ENCODE measurements at regions not wholly inside any gene's neighbourhood (a gene's known extent, or its start where the extent isn't known, plus 50 kb on each side); places are given as distances from the start of the nearest gene placed in this dataset.
"Not testable (repeated sequence)": the region's sequence is repeated elsewhere in the genome, so short reads cannot be mapped to it uniquely, and the experiment has no call there.

GRCh38 chr3:6066397-6066796, 794.5 kb upstream of the GRM7 start:
- no peak for ATAC-seq

GRCh38 chr3:6066868-6067578, 793.9 kb upstream of the GRM7 start:
- not testable (repeated sequence) for DNase-seq (ENCODE audit: low spot score); ATAC-seq

More at GRCh38 chr3:6066397-6066796, 794.5 kb upstream of the GRM7 start:
- DNase-seq (ENCODE audit: low spot score): no peak

- no peak for DNase-seq (ENCODE audit: low spot score)
- no peak for ATAC-seq
Measured at GRCh38 chr3:6074952-6075351, 786.0 kb upstream of the GRM7 start.

- ATAC-seq: no peak
- DNase-seq (ENCODE audit: low spot score): no peak
Measured at GRCh38 chr3:6078436-6078835, 782.5 kb upstream of the GRM7 start.

GRCh38 chr3:6079011-6079410, 781.9 kb upstream of the GRM7 start:
- ATAC-seq: no peak
- DNase-seq (ENCODE audit: low spot score): no peak

DNA sequence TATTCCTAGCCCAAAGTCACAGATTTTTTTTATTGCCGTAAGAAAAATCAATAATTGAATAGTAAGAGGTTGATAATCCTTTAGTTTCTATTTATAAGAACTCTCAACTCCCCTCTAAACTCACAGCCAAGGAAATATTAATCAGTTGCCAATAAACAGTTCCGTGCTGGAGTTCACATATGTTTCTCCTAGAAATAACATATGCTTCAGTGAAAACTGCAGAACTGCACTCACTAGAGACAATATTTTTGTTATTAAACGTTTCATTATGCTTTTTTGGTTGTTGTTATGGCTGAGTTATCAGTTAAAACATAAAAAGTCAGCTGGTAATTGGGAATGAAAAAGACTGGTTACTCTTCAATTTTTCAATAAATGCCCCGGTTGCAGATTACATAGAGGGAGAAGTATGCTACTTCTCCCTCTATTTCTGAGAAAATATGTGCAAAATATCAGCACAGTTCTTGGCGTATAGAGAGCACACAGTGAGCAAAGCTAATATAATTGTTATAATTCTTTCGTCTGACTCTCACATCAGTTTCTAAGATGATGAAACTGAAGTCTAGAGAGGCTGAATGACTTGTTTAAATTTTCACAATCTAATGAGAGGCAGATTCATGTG, 781.2 kb upstream of the GRM7 start:
- no peak for ATAC-seq
- DNase-seq (ENCODE audit: low spot score): no peak

DNA sequence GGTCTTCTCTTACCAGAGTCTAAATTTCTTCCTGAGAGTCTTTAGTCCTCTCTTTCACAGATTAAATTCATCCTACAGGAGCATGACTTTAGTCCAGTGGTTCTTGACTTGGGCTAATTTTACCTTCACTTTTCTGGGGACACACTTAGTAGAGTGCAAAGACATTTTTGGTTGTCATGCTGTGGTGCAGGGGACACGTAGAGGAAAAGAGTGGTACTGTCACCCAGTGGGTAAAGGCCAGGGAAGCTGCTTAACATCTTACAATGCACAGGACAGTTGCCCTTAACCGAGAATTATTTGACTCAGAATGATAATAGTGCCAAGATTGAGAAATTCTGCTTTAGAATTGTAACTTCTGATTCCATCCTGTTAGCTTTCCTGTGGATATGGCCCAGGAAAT, 772.5 kb upstream of the GRM7 start:
- no peak for ATAC-seq
- no peak for DNase-seq (ENCODE audit: low spot score)

- DNase-seq (ENCODE audit: low spot score): no peak
- no peak for ATAC-seq
Measured at GRCh38 chr3:6089780-6090179, 771.1 kb upstream of the GRM7 start.

GRCh38 chr3:6091262-6091661, 769.7 kb upstream of the GRM7 start:
- no peak for DNase-seq (ENCODE audit: low spot score)
- no peak for ATAC-seq

GRCh38 chr3:6095006-6095405, 765.9 kb upstream of the GRM7 start:
- ATAC-seq: no peak
- no peak for DNase-seq (ENCODE audit: low spot score)

- DNase-seq (ENCODE audit: low spot score) (no peak), ATAC-seq (no peak)
Measured at GRCh38 chr3:6097021-6097420, 763.9 kb upstream of the GRM7 start.

DNA sequence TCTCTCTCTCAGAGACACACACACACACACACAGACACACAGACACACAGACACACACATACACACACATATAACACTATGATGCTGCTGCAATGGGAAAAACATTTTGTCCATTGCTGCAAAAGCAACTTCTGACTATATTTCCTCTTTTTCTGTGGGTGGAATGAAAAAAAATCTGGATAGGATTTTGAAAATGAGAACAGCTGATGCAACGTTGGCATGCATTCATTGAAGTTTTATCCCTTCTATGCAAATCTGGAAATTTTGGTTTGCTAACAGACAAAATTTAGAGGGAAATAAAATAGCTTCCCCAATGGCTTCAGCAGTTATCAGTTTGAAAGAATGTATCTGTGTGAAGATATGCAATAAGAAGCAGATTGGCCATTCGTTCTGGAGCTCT, 763.4 kb upstream of the GRM7 start:
- ATAC-seq (no peak), DNase-seq (ENCODE audit: low spot score) (no peak)

DNA sequence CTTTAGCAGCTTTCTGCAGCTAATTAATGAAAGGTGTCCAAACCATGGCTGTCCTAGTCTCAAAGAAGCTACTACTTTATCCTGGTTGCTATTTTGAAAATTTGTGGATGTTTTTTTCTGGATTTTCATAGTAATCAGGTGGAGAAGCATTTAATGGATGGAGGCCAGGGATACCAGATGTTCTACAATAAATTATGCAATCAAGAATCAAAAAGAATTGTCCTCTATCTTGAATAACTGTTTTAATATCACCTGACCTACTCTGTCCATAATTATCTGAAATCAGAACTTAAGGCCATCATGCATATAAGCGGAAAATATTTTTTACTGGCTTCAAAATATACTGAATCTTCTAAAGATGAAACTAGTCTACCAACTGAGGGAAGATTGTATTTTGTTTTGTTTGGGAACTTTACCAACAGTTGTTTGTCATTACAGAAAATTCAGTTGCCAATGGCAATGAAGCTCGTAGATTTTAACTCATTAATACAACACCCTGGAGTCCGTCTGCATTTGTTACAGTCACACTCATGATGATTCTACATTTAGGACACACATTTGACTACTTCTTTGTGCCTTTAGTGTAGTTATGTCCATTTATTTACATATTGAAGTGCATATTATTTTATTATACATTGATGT, 762.3 kb upstream of the GRM7 start:
- DNase-seq (ENCODE audit: low spot score): no peak
- ATAC-seq: no peak

DNA sequence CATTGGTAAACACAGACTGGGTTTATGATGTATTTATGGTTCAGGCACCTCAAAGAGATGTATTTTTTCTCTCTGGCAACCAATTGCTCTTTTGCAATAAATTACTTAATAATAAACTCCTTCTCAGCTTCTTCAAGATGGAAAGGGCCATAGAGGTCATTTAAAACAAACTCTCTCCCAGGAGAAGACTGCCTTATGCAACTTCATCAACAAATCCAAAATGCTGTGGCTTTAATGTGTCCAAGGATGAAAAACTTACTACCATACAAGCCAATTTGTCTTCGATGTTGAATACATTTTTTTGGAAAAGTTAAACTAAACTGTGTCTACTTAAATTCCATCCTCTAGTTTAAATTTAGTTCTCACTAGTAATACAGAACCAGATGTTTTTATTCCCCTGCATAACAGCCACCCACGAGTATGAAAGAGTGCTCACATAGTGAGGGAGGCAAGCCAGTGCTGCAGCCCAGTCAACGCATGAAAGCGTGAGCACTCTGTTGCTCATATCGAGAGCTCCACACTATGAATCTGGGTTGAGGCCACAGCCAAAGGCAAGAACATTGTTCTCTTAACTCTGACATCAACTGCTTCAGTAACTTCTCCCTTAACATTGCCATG, 761.3 kb upstream of the GRM7 start:
- no peak for ATAC-seq
- no peak for DNase-seq (ENCODE audit: low spot score)

DNA sequence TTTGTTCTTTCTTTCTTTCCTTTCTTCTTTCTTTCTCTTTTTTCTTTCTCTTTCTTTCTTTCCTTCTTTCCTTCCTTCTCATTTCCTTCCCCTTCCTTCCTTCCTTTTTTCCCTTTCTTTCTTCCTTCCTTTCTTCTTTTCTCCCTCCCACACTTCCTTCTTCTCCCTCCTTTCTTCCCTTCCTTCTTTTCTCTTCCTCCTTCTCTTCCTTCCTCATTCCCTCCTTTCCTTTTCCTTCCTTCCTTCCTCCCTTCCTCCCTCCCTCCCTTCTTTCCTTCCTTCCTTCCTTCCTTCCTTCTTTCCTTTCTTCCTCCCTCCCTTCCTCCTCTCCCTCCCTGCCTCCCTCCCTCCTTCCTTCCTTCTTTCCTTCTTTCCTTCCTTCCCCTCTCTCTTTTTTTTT, 755.7 kb upstream of the GRM7 start:
- DNase-seq (ENCODE audit: low spot score) (no peak), ATAC-seq (no peak)

- DNase-seq (ENCODE audit: low spot score): no peak
- no peak for ATAC-seq
Measured at GRCh38 chr3:6108957-6109356, 752.0 kb upstream of the GRM7 start.

DNA sequence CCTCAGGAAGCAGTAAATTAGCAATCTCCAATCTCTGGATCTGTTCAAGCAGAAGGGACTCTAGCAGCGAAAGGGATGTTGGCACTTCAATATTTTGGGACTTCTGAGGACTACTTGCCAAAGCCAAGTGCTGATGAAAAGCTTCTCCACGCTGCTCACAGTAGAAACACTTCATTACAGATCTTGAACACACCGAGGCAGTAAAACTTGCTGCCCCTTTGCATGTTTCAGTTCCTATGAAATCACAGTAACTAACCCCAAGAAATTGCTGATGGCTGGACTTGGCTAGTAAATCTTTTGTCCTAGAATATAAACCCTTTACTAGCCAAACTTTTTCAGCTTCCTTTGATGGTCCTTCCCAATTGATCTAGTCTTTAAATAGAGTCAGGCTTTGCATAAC, 750.5 kb upstream of the GRM7 start:
- ATAC-seq (no peak), DNase-seq (ENCODE audit: low spot score) (no peak)

GRCh38 chr3:6112546-6112945, 748.4 kb upstream of the GRM7 start:
- DNase-seq (ENCODE audit: low spot score) (no peak), ATAC-seq (no peak)

GRCh38 chr3:6113338-6113737, 747.6 kb upstream of the GRM7 start:
- DNase-seq (ENCODE audit: low spot score) (no peak), ATAC-seq (peak; percentile 66)

DNA sequence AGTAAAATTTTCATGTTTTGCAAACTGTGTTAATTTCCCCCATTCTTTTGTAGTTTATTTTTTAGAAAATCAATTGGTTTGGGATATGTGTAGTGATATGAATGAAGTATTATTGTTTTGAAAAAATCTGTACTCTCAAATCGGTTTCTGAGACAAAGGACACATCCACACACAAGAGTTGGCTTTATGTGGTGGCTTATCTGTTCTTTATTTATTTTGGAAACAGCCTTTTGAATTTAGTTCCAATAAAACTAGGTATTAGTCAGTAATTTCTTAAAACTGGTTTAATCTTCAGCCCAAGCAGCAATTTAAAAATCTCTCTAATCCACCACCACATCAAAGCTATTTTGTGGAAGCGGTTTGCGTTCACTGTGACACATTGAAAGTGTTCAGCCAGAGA, 741.5 kb upstream of the GRM7 start:
- DNase-seq (ENCODE audit: low spot score): no peak
- peak; percentile 73 for ATAC-seq

- ATAC-seq (no peak), DNase-seq (ENCODE audit: low spot score) (no peak)
Measured at GRCh38 chr3:6120786-6121185, 740.1 kb upstream of the GRM7 start.

GRCh38 chr3:6124875-6125274, 736.0 kb upstream of the GRM7 start:
- ATAC-seq (no peak), DNase-seq (ENCODE audit: low spot score) (no peak)
